Activated CD8-positive, alpha-beta memory T cell treated with anti-CD3 and anti-CD28 coated beads, Interleukin-2, amount 50 U/mL, for 24 hours (primary cell): ENCODE measurements at regions not wholly inside any gene's neighbourhood (a gene's known extent, or its start where the extent isn't known, plus 50 kb on each side); places are given as distances from the start of the nearest gene placed in this dataset.

Experiments
- DNase-seq: peaks from one replicate; pipeline ENCODE4 v3.0.0-alpha.2; 2020; ENCODE audit errors: extremely low read depth

DNA sequence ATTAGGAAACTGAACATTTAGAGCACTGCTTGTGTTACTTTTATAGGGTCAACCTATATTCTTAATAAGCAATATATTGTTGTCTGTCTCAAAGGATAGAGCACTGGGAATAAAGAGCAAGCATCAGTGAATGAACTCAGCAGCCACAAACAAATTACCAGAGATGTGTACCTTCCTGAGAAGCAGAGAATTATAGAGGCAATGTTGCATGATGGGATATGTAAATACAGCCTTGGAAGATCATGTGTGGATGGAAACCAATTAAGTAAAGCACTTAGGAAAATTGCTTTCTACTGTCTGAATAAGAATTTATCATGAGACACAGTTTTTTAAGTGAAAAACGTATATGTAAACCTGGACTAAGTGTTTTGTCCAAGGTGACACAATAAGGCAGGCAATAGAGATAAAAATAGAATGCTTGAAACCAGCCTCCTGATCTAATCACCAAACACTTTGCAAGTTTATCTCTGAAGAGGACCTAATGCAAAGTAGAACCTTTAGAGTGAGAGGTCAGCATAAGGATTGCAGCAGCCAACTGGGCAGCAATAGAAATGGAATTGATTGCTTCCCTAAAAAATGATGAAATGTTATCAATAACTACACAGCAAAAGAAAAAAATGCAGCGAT is 848.0 kb downstream of the TUSC7 start:
- no peak for DNase-seq

DNA sequence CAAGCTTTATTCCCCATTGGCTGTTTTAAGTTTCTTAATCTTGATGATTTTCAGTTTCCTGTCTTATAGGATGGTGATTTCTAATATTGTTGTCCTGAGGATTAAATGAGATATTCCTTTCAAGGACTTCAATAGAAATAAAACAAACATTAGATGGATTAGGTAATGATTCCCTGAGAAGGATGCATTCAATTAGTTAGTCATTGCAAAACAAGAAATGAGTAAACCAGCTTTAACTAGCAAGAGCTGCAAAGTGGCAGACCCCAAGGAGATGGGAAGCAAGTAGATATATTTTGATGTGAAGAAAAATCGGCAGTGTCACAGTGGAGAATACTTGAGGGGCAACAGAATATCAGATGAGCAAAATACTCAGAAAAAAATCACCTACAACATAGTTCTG is 849.1 kb downstream of the TUSC7 start:
- no peak for DNase-seq

DNA sequence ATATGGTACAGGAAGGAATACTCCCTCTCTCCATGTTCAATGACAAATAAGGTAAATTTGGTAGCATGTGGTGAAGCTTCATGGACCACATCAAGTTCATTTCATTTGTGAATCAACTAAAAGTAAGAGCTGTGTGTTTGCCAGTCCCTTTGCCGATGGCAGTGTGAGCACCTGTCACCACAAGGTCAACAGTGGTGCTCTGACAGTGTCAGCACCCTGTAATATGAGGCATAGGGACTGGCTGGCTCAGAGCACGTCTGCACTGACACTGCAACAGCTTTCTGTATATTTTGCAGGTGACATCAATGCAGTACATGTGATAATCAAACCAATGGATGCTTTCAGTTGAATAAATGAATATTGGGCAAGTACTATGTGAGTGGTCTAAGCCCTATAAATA is 852.4 kb downstream of the TUSC7 start:
- DNase-seq = no peak

DNA sequence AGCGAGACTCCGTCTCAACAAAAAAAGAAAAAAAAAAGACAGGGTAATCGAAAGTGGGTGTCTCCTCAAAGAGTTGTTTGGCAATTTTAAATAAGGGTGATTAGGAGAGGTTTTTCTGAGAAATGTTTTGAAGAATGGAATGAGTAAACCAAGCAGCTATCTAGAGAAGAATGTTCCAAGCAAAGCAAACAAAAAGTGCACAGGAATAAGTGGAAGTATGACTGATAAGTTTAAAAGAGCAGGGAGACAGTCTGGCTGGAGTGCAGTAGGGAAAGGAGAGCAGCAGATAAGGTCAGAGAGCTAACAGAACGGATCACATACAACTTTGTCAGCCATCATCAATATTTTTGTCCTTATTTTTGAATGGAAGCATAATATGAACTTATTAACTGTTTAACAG is 853.5 kb downstream of the TUSC7 start:
- DNase-seq = no peak

DNA sequence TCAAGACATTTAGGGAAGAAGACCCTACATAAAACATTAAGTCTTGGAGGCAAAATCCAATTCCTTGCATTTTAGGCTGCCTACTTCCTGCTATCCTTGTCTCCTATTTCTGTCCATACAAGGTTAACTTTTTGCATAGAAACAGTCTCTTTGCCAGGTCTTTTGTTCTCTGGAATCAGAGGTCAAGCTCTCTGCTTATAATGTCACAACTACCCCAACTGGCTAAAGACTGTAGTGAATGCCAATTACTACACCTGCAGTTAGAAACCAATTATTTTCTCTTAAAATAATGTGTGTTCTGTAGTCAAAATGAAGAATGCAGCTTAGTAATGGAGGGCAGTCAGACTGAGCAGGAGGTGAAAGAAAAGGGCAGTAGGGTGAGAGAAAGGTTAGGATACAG is 856.2 kb downstream of the TUSC7 start:
- no peak for DNase-seq

DNA sequence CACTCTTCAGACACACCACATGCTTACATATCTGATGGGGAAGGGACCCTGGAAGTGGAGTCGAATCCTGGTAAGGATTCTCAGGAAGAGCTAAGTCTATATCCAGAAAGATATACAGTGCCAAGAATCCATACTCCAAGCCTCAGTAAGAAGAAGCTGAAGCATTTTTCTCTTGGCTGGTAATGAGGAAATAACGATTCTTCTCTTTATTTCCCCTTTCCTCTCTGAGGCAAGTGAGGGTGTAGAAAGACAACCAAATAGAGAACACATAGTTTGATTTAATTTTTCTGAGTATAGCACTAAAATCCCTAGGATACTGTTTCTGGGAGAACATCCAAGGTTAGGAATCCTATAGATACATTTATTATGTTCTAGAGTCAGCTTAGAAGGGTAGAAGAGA is 857.3 kb downstream of the TUSC7 start:
- DNase-seq = no peak

DNA sequence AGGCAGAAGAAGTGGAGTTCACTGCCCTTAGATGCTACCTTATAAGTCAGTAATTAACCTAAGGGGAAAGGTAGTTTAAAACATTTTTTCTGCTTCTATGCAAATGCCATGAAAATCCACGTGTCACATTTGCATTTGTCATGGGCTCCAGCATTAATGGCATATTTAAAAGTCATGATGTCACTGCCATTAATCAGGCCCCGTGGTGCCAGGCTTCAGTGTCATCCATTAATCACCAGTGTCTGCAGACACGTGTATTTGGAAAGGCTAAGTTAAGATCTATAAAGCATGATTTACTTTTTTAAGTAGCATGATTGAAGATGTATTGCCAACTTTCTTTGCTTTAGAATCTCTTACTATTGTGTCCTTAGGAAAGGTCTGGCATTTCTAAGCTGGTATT is 857.8 kb downstream of the TUSC7 start:
- no peak for DNase-seq

DNA sequence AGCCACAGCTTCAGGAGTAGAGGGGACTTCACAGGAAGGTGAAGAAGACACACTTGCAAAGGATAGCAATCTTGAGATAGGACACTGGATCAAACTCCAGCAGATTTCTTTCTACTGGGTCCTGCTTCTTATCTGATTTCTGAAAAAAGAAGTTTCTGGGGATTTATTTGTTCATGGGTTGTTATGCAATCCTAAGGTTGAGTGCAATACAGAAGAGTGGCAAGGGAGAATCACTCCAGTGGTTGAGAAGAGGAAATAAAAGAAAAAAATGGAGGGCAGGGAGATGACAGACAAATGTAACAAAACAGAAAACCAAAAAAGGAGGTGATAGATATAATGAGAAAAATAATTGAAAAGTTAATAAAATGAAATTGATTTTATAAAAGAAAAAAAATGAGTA is 858.3 kb downstream of the TUSC7 start:
- DNase-seq = no peak

DNA sequence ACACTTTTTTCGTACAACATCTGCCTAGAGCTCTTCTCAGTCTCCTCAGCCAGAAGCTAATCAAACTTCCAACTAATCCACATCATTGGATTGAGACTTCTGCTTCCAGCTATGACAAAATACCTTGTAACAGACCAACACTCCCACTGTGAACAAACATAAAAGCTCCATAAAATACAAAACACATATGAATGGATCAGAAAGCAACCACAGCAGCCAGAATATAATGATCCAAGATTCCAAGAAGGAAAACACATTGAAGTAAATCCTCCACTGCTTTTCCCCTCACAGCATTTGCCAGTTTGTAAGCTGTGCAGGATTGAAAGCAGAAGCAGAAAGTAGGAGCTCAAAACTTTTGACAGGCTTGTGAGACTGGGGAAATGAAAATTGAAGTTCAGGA is 863.2 kb downstream of the TUSC7 start:
- DNase-seq = no peak

DNA sequence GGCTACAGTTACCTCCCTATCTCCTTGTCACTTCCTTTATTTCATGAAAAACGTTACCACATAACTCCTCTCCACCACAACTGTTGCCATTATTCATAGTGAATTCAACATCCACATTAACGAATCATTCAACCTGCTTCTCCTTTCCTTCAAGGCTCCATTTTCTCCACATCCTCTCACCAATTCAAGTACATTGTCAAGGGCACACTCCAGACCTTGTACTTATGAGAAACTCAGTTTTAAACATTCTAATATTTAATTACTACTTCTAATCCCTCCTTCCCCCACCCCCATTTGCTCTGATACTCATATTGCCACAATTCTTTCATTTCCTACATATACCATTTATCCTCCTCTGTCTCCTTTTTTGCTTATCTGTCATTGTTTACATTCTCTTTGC is 871.2 kb downstream of the TUSC7 start:
- DNase-seq = no peak

DNA sequence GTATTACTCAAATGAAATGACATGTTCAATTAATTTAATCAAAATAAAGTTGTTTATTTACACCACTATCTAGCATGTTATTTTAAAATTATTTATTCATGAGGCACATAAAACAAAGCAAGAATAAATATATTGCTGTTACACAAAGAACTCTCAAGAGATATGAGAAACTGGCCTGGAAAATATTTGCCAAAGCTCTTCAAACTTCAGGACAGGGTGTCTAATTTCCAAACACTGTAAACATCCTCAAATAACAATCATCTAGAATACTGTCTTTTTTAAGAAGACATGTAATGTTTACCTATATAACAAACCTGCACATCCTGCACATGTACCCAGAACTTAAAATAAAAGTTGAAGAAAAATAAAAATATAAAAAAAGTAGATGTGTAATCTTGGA is 876.6 kb downstream of the TUSC7 start:
- DNase-seq = no peak

DNA sequence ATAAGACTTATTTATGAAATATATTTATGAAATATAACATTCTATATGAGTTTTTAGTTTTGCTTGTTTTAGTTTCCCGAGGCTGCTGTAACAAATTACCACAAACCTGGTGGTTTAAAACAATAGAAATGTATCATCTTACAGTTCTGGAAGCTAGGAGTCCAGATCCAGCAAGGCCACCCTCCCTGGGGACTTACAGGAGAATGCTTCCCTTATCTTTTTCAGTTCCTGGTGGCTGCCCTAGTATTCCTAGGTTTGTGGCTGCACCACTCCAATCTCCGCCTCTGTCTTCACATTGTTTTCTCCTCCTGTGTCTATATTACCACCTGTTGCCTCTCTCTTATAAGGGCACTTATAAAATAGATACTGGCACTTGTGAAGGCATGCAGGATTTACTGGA is 877.8 kb downstream of the TUSC7 start:
- no peak for DNase-seq

DNA sequence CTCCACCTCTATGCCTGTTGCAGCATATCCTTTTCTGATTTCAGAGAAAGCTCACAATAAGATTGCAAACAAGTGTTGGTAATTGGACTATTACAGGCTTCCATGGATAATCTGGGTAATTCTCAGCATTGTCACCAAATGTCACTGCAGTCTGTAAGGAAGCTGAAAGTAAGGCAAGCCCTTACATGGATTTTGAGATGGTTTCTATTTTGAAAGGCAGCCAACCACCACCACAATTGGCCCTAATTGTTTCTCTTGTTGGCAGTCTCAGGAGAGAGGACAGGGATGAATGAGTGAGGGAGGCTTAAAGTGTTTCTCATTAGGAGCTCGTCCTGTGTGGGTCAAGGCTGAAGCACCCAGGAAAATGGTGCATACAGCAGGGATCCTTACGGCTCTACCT is 879.9 kb downstream of the TUSC7 start:
- no peak for DNase-seq

DNA sequence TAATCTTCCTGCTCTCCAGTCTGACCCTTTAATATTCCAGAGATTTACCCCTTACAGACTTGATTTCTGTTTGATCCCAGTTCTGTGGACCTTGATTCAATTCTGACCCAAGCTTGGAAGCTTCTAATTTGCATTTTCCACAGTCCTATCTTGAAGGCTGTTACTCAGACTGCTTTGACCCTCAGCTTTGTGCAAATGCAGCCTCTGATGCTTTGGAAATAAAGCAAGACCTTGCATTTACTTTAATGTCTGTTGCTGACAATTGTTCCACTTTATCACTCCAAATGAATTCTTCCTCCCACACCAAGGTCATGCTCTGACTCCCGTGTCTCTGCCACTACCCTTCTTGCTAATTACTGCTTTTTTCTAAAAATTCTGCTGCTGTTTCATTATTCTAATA is 886.0 kb downstream of the TUSC7 start:
- DNase-seq = no peak

DNA sequence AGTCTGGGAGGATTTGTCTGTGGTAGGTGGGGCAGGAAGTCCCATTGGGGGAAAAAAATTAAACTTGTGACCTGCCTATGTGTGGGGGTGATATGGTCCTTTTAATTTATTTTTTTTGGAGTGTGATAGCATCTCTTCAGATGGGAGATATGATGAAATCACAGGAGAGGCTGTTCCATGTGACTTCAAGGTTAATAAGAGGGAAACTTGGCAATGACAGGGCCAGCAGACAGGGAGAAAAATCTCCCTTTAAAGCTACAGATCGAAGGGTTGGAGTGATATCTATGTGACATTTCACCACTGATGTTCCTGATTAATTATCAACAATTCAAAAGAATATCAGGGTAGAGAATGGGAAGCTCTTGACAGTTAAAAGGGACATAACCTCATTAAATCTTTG is 886.9 kb downstream of the TUSC7 start:
- no peak for DNase-seq

DNA sequence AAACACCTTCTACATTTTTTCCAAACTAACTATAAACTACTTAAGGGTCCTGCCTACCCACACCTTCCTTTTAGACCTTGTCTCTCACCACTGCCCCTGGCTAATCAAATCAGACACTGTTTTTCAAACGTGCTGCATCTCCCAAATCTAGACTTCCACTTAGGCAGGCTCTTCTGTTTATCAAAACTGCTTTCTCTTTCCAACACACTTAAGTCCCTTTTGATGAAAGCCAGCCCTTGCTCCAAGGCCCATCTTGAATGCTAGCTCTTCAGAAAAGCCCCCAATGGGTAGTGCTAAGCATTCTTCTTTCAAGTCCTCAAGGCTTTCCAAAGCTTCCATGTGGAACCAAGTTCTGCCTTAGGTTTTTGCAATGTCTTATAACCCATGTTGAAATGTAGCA is 888.3 kb downstream of the TUSC7 start:
- no peak for DNase-seq

DNA sequence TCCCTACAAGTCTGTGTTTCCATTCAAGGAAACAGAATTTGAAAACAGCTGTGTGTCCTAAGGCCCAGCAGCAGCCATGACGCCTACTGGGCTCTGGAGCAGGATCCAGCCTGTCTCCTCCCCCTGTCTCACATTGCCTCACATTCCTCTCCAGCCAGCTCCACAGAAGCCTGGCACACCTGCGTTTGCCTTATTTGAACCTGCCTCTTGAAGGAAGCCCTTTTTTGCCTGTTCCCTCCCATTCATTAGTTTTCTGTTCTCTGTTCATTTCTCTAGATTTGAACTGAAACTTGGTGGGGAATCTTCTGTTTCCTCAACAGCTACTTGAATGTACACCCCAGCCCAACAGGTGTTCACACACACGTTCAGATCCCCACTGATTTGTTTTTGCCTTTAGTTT is 890.5 kb downstream of the TUSC7 start:
- DNase-seq = no peak

DNA sequence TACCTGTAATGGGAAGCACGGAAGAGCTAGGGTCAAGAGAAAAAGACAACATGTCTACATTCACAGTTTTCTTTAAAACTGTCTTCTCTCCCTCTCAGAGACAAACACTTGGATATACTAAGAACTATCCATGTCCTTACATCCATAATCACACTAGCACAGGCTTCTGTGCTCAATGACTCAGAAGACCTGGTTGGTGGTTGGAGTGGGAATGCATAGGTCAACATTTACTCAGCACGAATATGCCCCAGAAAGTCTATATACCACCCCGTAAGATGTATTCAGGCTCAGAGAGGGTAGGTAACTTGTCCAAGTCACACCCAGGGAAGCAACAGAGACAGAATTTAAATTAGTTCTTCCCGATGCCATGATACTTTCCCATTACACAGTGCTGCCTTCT is 891.1 kb downstream of the TUSC7 start:
- DNase-seq = no peak

DNA sequence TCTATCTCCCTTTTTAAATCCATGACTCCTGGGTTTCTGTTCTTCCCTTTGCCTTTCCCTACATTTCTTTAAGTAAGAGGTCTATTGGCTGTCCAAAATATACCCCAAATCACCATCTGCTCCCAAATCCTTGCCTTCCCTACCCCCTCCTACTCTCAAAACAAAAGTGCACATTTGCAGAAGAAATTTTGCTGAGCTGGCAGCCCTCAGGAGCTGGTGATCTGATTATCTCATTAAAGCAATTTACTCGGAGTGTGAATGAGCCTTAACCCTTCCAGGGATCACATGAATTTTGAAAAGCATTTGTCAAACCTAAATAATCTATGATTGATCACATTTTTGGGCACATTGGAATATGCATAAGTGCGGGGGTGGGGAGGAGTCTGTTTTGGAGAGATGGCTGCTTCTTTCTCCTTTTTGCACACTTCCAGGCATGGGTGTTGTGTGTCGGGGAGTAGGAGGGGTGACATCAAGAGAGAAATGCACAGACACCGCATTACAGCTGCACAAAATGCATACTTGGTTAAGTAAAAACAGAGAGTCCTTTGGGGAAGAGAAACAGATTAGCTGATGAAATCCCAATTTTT is 892.6 kb downstream of the TUSC7 start:
- no peak for DNase-seq

DNA sequence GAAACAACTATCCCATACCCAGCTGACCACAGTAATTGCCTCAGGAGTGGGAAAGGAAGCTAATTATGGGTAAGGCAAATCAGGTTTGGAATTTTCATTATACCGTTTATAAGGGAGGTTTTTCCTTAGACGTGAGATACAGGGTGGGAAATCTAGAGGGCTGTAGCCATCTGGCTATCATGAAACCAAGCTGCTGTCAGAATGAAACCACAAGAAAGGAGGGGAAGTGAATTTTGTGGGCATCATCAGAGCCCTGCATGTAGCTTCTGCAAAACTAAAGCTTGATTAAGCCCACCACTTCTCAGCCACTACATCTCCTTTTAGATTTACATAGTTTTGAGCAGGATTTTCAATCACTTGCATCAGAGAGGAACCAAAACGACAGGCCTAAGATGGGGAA is 893.5 kb downstream of the TUSC7 start:
- no peak for DNase-seq

DNA sequence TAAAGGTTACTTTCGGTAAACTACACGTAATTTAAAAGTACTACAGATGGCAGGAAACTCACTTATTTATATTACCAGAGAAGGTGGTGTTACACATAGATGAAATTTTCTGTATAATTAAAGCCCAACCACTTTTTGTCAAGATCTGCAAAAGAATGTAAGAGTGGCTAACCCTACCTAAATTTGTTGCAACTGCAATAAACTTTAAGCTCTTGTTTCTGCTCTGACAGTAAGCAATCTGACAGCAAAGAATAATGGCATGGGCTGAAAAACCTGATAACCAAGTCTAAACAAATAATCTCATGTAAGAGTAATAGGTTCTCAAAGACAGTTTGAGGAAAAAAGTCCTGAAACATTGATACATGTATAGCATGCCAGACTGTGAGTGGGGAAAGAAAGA is 897.3 kb downstream of the TUSC7 start:
- no peak for DNase-seq

DNA sequence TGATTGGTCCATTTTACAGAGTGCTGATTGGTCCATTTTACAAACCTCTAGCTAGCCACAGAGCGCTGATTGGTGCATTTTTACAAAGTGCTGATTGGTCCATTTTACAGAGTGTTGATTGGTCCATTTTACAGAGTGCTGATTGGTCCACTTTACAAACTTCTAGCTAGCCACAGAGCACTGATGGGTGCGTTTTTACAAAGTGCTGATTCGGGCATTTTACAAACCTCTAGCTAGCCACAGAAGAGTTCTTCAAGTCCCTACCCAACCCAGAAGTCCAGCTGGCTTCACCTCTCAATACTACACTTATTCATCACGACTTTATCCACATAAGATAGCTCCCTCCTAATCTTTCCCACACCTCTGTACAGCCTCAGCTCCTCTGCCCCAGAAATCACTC is 899.8 kb downstream of the TUSC7 start:
- no peak for DNase-seq

DNA sequence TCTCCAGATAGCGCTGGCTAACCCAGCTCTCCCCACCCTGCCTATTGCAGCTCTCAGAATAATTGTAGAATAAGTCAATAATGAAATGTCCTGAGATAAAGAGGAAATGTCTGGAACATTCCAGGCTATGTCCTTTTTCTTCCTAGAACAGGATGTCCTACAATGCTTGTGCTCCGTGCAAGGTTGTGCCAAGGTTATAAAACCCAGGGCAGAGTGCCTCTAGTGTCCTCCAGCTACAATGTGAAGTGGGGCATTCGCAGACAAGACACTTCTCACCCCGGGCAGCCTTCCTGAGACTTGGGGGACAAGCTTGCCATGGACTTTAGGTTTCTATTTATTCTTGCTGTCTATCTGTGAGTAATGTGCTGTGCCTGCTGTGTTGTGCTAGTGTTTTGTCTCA is 900.6 kb downstream of the TUSC7 start:
- DNase-seq = no peak

DNA sequence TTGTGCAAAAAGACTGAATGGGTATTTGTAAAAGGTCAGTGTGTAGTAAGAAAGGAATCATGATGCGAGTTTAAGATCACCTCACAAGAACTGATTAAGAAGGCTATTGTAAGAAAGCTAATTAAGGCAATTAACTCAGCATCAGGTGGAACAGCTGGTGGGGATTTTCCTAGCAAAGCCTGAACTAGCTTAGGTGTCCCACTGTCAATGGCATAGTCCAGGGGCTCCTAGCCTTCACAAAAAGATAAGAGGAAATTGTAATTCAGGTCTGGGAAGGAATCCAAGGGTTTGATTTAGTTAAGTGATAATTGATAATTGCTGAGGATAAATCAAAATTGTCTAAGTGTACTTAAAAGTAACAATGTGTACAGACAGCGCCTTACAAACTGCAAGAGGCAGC is 901.6 kb downstream of the TUSC7 start:
- DNase-seq = no peak
